Left cardiac atrium (tissue), 4 donors: ENCODE measurements at regions not wholly inside any gene's neighbourhood (a gene's known extent, or its start where the extent isn't known, plus 50 kb on each side); places are given as distances from the start of the nearest gene placed in this dataset.
"Not testable (repeated sequence)": the region's sequence is repeated elsewhere in the genome, so short reads cannot be mapped to it uniquely, and the experiment has no call there.

Experiments
- ATAC-seq, 2 donors: fragments of 200-7000 bp; cut with Tn5 transposase; one replicate each; pipeline ENCODE4 v1.9.1; 2020; ENCODE audit warnings: mild to moderate bottlenecking in 2 of 2, moderate library complexity in 2 of 2
- DNase-seq: peaks from one replicate; pipeline ENCODE4 v3.0.0-alpha.2; 2020
- intact Hi-C, 2 donors: fragments of 100-400 bp; cut with DNase I; formaldehyde crosslinking; loops; one replicate each; pipeline versions ENCODE4 v1.14.1 to v1.15.1; 2022 to 2023
- donor health status: DM: no; HTN: yes; CAD: no.
- donor health status: DM: no; HTN: yes; CAD: no; lungs with severe emphysema.
- donor health status: DM: yes; HTN: yes; CAD: no.
- donor health status: Dilated cardiomyopathy.

- ATAC-seq (no peak), DNase-seq (no peak)
- intact Hi-C loops: no loop called here
Observed at GRCh38 chr9:81801190-81801589, 111.8 kb upstream of the TLE1 start.

- ATAC-seq (no peak), DNase-seq (no peak)
- intact Hi-C loops: no loop called here
Observed at GRCh38 chr9:81804306-81804705, 115.0 kb upstream of the TLE1 start.

GRCh38 chr9:81811688-81812087 lies 116.5 kb upstream of the SPATA31D4 start:
- intact Hi-C loops, ATAC-seq, DNase-seq: not testable (repeated sequence)

GRCh38 chr9:81814401-81814793 lies 113.8 kb upstream of the SPATA31D4 start:
- DNase-seq (no peak), ATAC-seq (no peak)
- intact Hi-C loops: no loop called here

GRCh38 chr9:81814794-81815464 lies 113.3 kb upstream of the SPATA31D4 start:
- ATAC-seq: no peak
- intact Hi-C loops: no loop called here
- DNase-seq: no peak

- ATAC-seq: no peak
- DNase-seq: no peak
- intact Hi-C loops: no loop called here
Observed at GRCh38 chr9:81815781-81816180, 112.4 kb upstream of the SPATA31D4 start.

- ATAC-seq (no peak), DNase-seq (no peak)
- intact Hi-C loops: no loop called here
Observed at GRCh38 chr9:81819155-81819554, 109.1 kb upstream of the SPATA31D4 start.

GRCh38 chr9:81819859-81820546 lies 108.2 kb upstream of the SPATA31D4 start:
- intact Hi-C loops: no loop called here
- DNase-seq (no peak), ATAC-seq (peak; percentile 19 to 50)

- intact Hi-C loops: no loop called here
- DNase-seq (no peak), ATAC-seq (no peak)
Observed at GRCh38 chr9:81822301-81822865, 105.8 kb upstream of the SPATA31D4 start.

- DNase-seq (no peak), ATAC-seq (no peak)
- intact Hi-C loops: no loop called here
Observed at GRCh38 chr9:81822967-81823366, 105.3 kb upstream of the SPATA31D4 start.

- intact Hi-C loops: no loop called here
- ATAC-seq (no peak), DNase-seq (no peak)
Observed at GRCh38 chr9:81823672-81824554, 104.3 kb upstream of the SPATA31D4 start.

GRCh38 chr9:81824802-81825730 lies 103.2 kb upstream of the SPATA31D4 start:
- DNase-seq (no peak), ATAC-seq (no peak)
- intact Hi-C loops: no loop called here

- intact Hi-C loops: loop anchor here in 1 of 2 donors (1.0 kb wide), 1 partner anchor 25 kb away; no protein-coding TSS in a partner anchor
- ATAC-seq: peak in 1 of 2 donors; percentile 22
Observed at GRCh38 chr9:81825846-81826516, 102.2 kb upstream of the SPATA31D4 start.

GRCh38 chr9:81826517-81826906 lies 101.7 kb upstream of the SPATA31D4 start:
- intact Hi-C loops: loop anchor here in 1 of 2 donors (1.0 kb wide), 1 partner anchor 25 kb away; no protein-coding TSS in a partner anchor
- peak; percentile 76 for DNase-seq
- ATAC-seq: peak; percentile 96 to 97

More at GRCh38 chr9:81825846-81826516, 102.2 kb upstream of the SPATA31D4 start:
- no peak for DNase-seq

- DNase-seq (no peak), ATAC-seq (no peak)
- intact Hi-C loops: no loop called here
Observed at GRCh38 chr9:81827616-81828296, 100.5 kb upstream of the SPATA31D4 start.

GRCh38 chr9:81829195-81829882 lies 98.9 kb upstream of the SPATA31D4 start:
- intact Hi-C loops: no loop called here
- DNase-seq: no peak
- no peak for ATAC-seq

GRCh38 chr9:81830431-81830830 lies 97.8 kb upstream of the SPATA31D4 start:
- DNase-seq, ATAC-seq, intact Hi-C loops: not testable (repeated sequence)
